ENCODE measurements at regions not wholly inside any gene's neighbourhood (a gene's known extent, or its start where the extent isn't known, plus 50 kb on each side); places are given as distances from the start of the nearest gene placed in this dataset.

GRCh38 chr9:1683951-1684350, 331.2 kb upstream of the SMARCA2 start:
- no peak for DNase-seq (ENCODE audit: low read depth in 2 of 2)

- DNase-seq (ENCODE audit: low read depth in 2 of 2) = no peak
Observed at GRCh38 chr9:1698991-1699390, 316.2 kb upstream of the SMARCA2 start.

- DNase-seq (ENCODE audit: low read depth in 2 of 2) = no peak
Observed at GRCh38 chr9:1701113-1701512, 314.0 kb upstream of the SMARCA2 start.

- no peak for DNase-seq (ENCODE audit: low read depth in 2 of 2)
Observed at GRCh38 chr9:1702701-1703100, 312.4 kb upstream of the SMARCA2 start.

- DNase-seq (ENCODE audit: low read depth in 2 of 2) = no peak
Observed at GRCh38 chr9:1707291-1707690, 307.9 kb upstream of the SMARCA2 start.

- DNase-seq (ENCODE audit: low read depth in 2 of 2) = no peak
Observed at GRCh38 chr9:1708219-1708618, 306.9 kb upstream of the SMARCA2 start.

GRCh38 chr9:1709347-1709746, 305.8 kb upstream of the SMARCA2 start:
- peak in 1 of 2 experiments; percentile 1 for DNase-seq (ENCODE audit: low read depth in 2 of 2)

GRCh38 chr9:1712861-1713450, 302.2 kb upstream of the SMARCA2 start:
- DNase-seq (ENCODE audit: low read depth in 2 of 2) = no peak

GRCh38 chr9:1713841-1714240, 301.3 kb upstream of the SMARCA2 start:
- DNase-seq (ENCODE audit: low read depth in 2 of 2) = no peak

GRCh38 chr9:1717882-1718281, 297.3 kb upstream of the SMARCA2 start:
- DNase-seq (ENCODE audit: low read depth in 2 of 2) = no peak

GRCh38 chr9:1718836-1719235, 296.3 kb upstream of the SMARCA2 start:
- no peak for DNase-seq (ENCODE audit: low read depth in 2 of 2)

- no peak for DNase-seq (ENCODE audit: low read depth in 2 of 2)
Observed at GRCh38 chr9:1721196-1721595, 294.0 kb upstream of the SMARCA2 start.

- no peak for DNase-seq (ENCODE audit: low read depth in 2 of 2)
Observed at GRCh38 chr9:1722404-1722803, 292.7 kb upstream of the SMARCA2 start.

- DNase-seq (ENCODE audit: low read depth in 2 of 2) = no peak
Observed at GRCh38 chr9:1723522-1724015, 291.6 kb upstream of the SMARCA2 start.

GRCh38 chr9:1726993-1727759, 288.0 kb upstream of the SMARCA2 start:
- DNase-seq (ENCODE audit: low read depth in 2 of 2) = no peak

GRCh38 chr9:1729631-1730030, 285.5 kb upstream of the SMARCA2 start:
- DNase-seq (ENCODE audit: low read depth in 2 of 2) = no peak

- no peak for DNase-seq (ENCODE audit: low read depth in 2 of 2)
Observed at GRCh38 chr9:1732670-1733069, 282.5 kb upstream of the SMARCA2 start.

- no peak for DNase-seq (ENCODE audit: low read depth in 2 of 2)
Observed at GRCh38 chr9:1738511-1739100, 276.5 kb upstream of the SMARCA2 start.

- DNase-seq (ENCODE audit: low read depth in 2 of 2) = no peak
Observed at GRCh38 chr9:1743121-1743960, 271.8 kb upstream of the SMARCA2 start.

GRCh38 chr9:1745980-1746379, 269.2 kb upstream of the SMARCA2 start:
- DNase-seq (ENCODE audit: low read depth in 2 of 2) = no peak

GRCh38 chr9:1747417-1747967, 267.7 kb upstream of the SMARCA2 start:
- no peak for DNase-seq (ENCODE audit: low read depth in 2 of 2)

GRCh38 chr9:1748407-1748806, 266.7 kb upstream of the SMARCA2 start:
- no peak for DNase-seq (ENCODE audit: low read depth in 2 of 2)
